HG02840 (cell line): ENCODE measurements at regions not wholly inside any gene's neighbourhood (a gene's known extent, or its start where the extent isn't known, plus 50 kb on each side); places are given as distances from the start of the nearest gene placed in this dataset.

Source experiments
- ATAC-seq: cut with Tn5 transposase; IDR thresholded peaks from one replicate; pipeline ENCODE4 v1.9.1; 2021; ENCODE audit warnings: mild to moderate bottlenecking, moderate library complexity, moderate number of reproducible peaks; ENCODE audit not compliant: unreplicated experiment, low FRiP score

DNA sequence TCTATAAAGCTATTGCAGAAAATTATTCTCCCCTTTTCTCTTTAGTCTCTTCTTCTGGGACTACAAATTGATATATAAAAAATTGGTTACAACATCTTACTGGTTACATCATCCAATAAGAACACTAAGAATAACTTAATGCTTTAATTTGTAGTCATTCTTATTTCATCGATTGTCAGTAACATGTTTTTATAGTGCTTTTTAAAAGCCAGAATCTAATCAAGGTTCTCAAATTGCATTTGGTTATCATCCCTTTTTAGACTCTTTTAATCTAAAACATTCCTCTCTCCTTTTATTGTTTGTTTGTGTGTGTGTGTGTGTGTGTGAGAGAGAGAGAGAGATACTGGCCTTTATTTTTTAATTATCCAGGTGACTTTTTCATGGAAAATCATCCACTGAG is 377.1 kb upstream of the MEIS1 start:
- no peak for ATAC-seq

DNA sequence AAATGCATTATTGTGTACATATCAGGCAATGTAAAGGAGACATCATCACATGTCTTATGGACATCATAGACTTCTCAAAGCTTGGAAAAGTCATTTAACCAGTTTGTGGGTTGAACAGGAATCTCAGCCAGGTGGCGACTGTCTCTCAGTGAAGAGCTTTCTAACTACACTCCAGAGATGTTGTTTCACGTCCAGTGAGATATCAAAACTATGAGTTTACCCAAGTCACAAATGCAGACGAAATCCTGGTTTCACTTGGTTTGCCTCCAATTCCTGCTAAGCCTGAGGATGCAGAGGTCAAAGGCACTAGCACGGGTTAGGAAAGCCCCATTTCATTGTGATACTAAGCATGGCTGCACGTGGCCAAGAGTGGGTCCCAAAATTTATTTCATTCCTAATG is 384.5 kb upstream of the MEIS1 start:
- ATAC-seq: no peak

DNA sequence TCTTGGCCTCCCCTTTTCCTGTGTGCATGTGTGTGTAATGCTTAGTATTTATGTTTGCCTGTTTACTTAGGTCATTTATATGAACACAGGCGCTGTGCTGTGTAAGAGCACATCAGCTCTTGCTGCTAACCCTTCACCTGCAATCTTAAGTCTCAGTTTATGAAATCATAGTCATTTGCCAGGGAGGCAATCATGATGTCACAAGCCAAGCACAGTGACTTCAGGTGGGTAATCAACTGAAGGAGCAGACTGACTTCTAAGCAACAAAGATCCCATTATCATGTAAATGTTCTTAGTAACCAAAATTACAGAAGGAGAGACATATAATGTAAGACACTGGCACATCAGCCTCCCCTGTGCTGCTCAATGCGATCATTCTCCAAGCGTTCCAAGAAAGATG is 386.3 kb upstream of the MEIS1 start:
- no peak for ATAC-seq

DNA sequence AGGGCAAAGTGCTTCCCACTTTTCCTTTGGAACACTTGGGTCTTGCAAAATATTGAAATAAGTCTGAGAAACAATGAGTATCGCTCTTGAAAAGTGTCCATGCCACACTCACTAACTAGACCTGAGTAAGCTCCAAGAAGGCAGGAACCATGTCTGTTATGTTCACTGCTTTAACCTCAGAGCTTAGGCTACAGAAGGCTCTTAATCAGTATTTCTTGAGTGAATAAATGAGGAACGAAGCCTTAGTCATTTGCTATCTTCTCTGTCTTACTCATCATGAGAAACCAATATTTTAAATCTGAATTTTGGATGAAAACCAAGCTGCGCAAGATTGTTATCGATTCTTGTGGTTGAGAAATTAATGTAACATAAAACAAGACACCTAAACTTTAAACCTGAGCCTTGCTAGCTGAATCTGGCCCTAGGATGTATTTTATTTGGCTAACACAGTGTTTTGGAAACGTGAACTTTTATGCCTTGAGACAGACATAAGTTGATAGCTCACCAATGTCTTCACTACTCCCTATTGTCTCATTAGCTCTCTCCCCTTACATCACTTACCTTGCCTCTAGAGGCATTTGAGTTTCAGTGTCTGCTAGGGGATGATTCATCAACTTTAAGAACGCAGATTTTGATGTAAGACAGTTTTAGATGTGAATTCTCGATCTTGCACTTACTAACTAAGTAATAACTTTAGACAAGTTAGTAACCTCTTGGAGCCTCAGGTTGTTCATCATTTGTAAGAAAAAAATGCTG is 392.8 kb upstream of the MEIS1 start:
- no peak for ATAC-seq

DNA sequence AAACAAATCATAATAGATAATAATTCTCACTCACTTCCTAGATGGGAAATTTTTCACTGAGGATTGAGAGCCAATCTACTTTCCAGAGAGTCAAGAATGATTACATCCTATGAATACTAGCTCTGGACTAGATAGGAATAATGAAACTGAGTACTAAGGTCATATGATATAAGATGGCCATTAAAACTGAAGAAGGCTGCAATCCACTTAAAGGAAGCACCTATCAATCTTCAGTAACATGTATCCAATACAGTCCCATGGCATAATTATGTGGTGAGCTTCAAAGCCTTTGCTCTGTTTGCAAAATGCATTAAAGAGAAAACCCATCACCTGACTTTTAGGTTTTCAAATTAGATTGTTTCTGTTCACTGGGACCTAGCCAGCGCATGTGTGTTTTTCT is 398.0 kb upstream of the MEIS1 start:
- no peak for ATAC-seq

DNA sequence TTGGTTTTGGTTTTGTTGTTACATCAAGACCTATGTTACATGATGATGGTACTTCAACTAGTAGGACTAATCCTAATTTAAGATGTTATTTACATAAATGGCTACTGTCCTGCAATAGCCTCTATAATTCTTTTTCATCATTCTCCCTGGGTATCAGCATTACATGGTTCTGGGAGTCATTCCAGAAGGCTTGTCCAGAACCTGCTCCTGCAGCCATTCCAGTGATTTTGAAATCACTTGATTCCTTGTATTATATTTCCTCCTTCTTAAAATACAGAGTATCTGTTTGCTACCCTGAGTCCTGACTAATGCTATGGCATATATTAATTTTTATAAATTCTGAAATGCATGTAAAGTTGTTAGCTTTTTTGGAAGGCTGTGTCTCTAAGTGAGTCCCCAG is 400.5 kb upstream of the MEIS1 start:
- no peak for ATAC-seq

DNA sequence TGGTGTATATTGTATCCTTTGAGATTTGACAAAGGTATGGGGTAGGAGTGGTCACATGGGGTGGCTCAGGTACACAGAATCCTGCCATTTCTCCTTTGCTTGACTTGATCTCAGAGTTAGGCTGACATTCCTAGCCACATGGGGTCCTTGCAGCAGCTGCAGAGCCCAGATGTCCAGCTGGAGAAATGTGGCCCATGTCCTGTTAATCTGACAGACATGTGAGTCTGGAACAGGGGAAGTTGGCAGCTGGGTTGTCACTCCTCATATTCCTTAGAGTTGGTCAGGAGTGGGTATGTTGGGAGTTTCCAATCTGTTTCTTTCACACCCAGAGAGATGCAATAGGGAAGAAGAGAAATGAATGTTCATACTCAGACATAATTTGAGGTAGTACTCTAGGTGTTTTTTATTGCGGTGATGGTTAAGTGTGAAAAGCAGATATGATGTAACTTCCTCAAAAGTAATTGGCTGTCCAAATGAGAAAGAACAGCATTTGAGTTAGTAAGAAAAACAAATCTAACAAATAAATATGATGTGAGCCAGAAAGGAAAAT is 402.6 kb upstream of the MEIS1 start:
- ATAC-seq: no peak

DNA sequence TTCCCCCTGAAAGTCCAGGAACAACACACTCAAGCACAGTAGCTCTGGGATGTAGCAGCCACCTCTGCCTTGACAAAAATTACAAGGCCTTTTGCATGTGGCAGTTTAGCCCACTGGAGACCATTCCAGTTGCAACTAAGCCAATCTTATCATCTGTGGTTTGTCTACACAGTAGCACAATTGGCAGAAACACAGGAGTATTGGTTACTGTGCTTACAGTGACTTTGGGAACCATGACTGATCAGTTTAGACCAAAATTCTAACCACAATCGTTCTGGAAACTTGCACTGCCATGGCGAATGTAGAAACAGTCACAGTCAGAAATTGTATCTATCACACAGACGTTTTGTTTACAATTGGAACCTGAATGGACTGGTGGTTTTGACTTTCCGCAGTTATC is 403.7 kb upstream of the MEIS1 start:
- no peak for ATAC-seq

DNA sequence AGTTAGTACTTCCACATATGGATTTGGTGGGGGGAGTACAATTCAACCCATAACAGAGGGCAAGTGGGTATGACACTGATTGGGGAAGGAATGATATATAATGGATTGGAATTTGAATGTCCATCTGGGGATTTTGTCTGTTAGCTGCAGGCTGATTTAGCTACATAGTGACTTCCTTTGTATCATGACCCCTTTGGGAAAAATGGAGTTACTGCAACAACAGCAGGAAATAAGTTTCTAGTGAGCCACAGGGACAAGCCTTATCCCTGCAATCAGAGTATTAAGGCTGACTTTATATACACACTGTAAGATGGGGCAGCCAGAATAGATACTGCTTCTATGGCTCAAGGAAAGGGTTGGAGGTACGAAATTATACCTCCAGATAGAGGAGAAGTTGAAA is 404.4 kb upstream of the MEIS1 start:
- ATAC-seq: no peak

DNA sequence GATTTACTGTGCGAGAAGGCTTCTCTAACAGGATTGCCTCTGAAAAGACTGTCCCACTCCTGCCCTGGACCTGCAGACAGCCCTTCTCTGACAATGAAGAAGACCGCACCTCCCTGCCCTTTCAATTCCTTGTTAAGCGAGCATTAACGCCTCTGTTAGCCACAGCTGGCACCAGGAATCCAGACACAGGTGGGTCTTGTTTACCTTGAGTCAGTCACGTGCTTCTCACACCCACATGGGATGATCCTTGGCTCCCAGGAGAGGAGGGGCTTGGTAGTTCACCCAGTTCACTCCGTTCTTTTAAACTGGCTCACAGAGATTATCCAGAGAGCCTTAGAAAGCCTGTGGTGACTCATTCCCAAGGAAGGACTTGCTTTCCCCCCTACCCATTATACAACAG is 410.5 kb upstream of the MEIS1 start:
- ATAC-seq: no peak

DNA sequence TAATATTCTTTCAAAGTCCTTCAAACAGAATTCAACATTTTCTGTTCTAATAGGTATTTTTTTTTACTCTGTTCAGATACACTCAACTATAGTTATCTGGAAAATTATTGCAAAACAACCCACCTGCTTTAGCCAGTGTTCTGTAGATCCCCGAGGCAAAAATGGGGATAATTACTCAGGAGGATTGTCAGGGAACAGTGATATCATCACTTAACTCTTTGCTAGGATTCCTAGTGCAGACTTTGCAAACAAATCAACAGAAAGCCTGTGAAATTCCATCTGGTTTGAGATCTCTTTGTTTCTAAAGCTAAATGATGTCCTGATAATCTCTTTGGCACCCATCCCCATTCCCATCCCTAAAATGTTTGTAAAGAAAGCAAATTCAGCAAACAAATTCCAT is 413.6 kb upstream of the MEIS1 start:
- no peak for ATAC-seq

DNA sequence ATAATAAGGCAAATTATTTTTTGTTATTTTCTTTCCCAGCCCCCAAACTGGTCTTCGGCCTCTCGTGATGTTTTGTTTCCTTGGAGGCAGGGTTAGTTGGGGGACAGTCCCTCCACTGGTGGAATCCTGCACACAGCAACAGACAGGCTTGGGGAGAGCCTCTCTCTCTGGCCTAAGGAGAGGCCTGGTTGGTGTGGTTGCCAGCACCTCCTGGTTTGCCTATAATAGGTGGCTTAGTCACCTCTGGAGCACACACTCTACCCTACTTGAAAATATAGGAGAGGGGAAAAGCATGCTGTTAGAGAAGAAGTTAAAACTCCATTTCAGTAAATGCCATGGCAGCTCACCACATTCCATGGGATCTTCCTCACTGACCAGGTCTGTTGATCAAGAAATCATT is 417.2 kb upstream of the MEIS1 start:
- no peak for ATAC-seq

DNA sequence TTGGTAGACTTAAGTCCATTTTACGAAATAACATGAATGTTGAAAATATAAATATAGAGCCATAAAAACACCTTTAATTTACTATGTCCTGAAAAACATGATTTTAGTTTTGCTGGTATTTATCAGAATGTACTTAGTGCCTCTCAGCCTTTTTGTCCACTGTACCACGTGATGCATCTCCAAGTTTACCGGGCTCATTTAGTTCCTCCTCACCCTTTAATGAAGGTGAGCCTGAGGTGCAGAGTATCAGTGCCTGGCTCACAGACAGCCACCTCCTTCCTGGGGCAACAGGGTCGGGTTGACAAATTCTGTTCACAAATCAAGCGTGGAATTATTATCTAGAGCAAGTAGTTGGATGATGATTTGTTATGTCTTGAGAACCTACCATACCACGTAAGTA is 420.5 kb upstream of the MEIS1 start:
- no peak for ATAC-seq

DNA sequence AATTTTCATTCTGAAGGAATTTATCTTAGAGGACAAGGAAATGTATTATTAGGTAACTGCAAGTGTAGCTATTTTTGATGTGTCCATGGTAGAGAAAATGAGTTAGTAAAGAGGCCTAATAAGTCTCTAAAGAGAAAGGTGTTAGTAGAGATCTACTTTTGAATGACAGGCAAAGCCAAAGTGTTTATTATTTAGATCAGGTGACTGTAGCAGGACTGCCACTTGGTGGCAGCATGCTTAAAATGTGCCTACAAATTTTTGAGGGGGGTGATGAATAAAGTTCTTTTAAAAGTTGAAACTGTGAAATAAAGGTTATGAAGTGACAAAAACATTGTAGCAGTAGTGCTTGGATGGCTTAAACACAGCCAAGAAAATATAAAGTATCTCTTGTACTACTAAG is 421.5 kb upstream of the MEIS1 start:
- ATAC-seq: no peak

DNA sequence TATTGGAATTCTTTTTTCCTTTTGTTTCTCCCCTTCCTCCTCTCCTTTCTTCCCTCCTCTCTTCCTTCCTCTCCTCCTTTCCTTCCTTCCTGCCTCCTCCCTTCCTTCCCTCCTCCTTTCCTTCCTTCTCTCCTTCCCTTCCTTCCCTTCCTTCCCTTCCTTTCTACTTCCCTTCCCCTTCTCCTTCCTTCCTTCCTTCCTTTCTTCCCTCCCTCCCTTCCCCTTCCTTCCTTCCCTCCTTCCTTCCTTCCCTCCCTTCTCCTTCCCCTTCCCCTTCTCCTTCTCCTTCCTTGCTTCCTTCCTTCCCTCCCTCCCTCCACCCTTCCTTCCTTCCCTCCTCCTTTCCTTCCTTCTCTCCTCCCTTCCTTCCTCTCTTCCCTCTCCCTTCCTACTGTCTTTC is 431.0 kb upstream of the MEIS1 start:
- no peak for ATAC-seq

DNA sequence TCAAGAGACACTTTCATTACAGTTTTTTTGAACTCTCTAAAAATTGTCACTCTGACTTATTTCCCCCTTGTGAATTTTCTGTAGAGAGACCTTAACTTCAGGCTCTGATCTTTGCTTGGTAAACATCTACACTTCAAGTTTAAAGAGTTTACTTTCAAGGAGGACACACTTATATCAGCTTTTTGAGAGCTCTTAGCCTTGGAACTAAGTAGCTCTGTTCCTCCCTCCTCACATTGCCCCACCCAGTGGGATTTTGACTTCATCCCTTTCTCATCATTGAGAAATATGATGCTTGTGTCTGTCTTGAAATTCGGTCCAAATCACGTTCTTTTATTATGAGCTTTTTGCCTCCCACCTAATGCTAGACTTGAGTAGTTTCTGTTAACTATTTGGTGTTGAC is 433.4 kb upstream of the MEIS1 start:
- no peak for ATAC-seq

DNA sequence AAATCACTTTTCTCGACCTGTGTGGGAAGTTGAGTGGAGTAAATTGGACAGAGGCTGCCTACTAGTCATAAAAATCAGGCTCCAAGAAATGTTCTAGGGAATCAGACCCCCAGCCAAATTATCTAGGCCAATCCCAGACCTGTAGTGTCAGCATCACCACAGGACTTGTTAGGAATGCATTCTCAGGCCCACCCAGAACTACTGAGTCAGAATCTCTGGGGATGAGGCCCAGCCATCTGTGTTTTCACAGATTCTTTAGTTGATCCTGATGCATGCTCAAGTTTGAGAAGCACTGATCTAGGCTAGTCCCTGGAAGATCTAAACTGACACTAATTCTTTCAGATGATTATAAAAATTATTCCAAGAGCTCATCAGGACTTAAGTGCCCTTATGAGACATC is 434.0 kb upstream of the MEIS1 start:
- ATAC-seq: no peak

DNA sequence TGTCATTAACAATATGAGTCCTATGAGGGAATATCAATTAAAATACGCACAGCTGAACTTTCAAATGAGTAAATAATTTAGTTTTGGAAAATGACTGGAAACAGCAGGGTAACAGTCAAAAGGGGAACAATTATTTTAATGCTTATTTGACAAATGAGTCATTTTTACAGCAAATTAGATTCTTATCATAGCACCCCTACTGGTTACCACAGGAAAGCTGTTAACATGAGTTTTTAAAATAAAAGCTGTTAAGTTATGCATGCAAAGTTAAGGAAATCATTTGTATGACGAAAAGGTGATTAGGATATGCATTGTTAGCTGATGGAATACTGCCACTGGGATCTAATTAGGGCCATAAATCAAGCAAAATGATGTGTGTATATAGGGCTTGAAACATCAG is 435.1 kb upstream of the MEIS1 start:
- ATAC-seq: no peak

DNA sequence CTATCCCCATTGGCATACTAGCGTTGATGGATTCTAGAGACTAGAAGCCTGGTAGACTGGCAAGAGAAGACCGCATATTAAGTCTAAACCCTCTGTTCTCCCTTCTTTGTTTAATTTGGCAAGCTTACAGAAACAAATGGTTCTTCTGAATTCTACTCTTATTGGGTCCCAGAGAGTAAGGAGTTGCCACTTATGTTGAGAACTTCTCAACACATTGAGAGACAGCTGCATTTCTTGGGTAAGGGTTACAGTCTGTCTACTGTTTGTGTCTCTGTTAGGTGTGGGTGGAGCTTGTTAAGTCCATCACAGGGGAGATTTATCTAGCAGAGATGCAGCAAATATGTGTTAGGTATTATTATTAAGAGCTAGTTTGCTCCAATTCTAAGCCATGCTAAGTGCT is 435.8 kb upstream of the MEIS1 start:
- ATAC-seq: no peak

DNA sequence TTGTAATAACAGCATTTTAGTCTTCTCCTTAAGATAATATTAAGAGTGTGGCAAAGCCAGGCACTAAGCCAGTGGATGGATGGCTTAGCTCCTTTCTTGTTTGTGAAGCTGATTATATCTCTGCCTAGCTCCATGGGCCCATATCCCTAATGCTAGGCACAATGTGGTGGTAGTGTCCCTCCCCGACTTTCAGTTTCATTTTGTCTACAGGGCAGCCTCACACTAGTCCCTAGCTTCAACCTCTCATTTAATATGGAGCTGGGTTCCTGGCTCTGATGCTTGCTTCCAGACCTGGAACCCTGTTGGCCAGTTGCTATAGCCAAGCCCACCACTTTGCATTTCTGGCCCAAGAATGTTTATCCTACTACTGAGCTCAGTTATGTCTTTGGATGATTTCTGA is 437.0 kb upstream of the MEIS1 start:
- no peak for ATAC-seq

DNA sequence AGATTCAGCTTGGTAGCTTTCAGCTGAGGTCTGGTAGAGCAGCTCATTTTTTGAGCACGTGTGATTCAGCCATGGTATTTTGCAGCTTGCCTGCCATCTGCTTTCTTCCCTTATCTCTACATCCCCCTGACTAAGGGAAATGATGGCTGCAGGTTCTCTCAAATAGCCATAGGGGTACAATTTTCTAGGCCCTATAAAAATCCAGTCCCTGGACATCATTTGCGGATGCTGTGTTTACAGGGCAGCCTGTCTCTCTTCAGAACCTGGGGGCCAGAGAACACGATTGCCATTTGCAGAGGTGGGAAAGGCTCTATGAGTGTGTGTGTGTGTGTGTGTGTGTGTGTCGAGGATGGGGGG is 442.7 kb upstream of the MEIS1 start:
- no peak for ATAC-seq

DNA sequence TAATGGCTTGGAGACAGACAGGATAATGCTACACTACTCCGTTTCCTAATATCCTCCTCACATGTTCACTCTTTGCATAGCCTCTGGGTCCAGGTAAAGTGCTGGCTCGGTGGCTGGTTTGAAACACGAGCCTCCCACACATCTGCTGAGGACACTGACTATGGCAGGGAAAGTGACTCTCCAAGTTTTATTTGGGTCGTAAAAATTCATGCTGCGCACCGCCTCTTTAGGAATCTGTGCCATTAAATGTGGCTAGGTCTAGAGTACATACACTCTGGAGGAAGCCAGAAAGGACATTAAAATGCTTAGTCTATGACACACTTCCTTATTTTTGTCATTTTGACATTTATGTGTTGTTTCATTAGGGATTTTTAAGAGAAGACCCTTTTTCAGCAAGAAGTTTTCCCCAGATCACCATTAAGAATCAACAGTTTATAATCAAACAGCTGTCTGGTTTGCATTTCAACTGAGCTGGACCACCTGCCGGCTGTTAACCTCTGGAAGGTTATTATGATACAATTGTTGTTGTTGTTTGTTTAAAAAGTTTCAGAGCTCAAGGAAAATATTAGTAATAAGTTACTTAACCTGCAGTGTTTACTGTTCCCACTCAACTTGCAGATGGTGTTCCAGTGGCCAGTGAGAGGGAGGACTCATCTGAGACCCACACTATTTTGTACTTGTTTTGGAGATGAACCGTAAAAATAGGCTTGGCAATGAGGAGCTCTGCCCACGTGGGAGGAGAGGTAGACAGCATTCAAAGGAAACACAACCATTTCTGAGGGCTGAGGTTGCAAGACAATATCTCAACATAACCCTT is 443.3 kb upstream of the MEIS1 start:
- no peak for ATAC-seq
